22Rv1 (cell line): ENCODE measurements at regions not wholly inside any gene's neighbourhood (a gene's known extent, or its start where the extent isn't known, plus 50 kb on each side); places are given as distances from the start of the nearest gene placed in this dataset.

ENCODE experiments used
- H3K27ac ChIP-seq: fragments of 450-650 bp; 2 replicates; pipeline ENCODE4 v1.5.1; 2017
- ZFX ChIP-seq: fragments of 450-650 bp; IDR thresholded peaks from 2 replicates; pipeline ENCODE4 v1.6.1; 2017; ENCODE audit warnings: antibody characterized with exemption, borderline replicate concordance
- TF ChIP-seq, protein P1 (sequence below): fragments of 450-650 bp; IDR thresholded peaks from 2 replicates; pipeline ENCODE4 v1.5.1; 2017; ENCODE audit warnings: mild to moderate bottlenecking

GRCh38 chr3:159458010-159458409 is 530.6 kb upstream of the IL12A start:
- no peak overlapping the region for H3K27ac ChIP-seq
- TF ChIP-seq ZFX = no peak
- TF ChIP-seq, protein P1, sequence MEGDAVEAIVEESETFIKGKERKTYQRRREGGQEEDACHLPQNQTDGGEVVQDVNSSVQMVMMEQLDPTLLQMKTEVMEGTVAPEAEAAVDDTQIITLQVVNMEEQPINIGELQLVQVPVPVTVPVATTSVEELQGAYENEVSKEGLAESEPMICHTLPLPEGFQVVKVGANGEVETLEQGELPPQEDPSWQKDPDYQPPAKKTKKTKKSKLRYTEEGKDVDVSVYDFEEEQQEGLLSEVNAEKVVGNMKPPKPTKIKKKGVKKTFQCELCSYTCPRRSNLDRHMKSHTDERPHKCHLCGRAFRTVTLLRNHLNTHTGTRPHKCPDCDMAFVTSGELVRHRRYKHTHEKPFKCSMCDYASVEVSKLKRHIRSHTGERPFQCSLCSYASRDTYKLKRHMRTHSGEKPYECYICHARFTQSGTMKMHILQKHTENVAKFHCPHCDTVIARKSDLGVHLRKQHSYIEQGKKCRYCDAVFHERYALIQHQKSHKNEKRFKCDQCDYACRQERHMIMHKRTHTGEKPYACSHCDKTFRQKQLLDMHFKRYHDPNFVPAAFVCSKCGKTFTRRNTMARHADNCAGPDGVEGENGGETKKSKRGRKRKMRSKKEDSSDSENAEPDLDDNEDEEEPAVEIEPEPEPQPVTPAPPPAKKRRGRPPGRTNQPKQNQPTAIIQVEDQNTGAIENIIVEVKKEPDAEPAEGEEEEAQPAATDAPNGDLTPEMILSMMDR = no peak

DNA sequence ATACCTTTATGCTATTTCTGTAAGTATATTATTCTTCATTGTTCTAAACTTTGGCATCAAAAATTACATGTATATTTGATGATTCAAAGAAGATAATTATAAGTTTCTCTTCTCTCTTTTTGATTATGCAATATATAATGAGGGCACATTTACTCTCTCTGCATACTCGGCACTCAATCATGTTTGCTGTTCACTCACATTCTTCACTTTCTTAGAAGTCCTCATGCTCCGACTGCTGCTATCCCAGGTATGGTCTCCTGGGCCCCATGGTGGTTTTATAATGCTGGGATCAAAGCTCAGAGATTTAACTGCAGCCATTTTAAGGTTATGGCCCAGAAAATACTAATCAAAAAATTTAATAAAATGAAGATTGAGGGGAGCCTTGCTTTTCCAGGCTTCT is 529.7 kb upstream of the IL12A start:
- H3K27ac ChIP-seq = no peak overlapping the region
- TF ChIP-seq ZFX = no peak
- TF ChIP-seq, protein P1 = no peak

- no peak overlapping the region for H3K27ac ChIP-seq
- TF ChIP-seq, protein P1 = no peak
- no peak for TF ChIP-seq ZFX
These were observed 516.0 kb upstream of the IL12A start for GRCh38 chr3:159472611-159473010.

GRCh38 chr3:159473206-159473605 is 515.4 kb upstream of the IL12A start:
- TF ChIP-seq, protein P1 = no peak
- no peak for TF ChIP-seq ZFX
- no peak overlapping the region for H3K27ac ChIP-seq

DNA sequence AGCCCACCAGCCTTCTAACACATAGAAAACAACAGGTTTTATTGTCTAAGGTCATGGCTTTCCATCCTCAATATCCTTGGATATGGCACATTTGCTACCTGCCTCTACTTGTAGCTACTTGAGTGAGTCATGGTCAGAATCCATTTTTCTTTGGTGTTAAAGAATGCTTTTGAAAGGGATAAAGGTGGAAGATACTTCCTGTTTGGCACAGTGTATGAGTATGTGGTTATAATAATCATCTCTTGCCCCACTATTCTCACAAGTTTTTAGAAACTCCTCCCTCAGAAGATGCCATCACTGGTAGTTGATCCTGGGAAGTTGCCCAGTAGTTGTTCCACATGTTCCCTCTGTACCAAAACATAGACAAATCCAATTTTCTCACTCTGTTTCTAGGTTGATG is 508.6 kb upstream of the IL12A start:
- no peak overlapping the region for H3K27ac ChIP-seq
- no peak for TF ChIP-seq ZFX
- TF ChIP-seq, protein P1 = no peak

GRCh38 chr3:159482241-159482993 is 506.2 kb upstream of the IL12A start:
- TF ChIP-seq, protein P1 = no peak
- TF ChIP-seq ZFX = no peak
- no peak overlapping the region for H3K27ac ChIP-seq

- TF ChIP-seq, protein P1 = no peak
- TF ChIP-seq ZFX = no peak
- no peak overlapping the region for H3K27ac ChIP-seq
These were observed 505.7 kb upstream of the IL12A start for GRCh38 chr3:159482994-159483367.
